ENCODE measurements at regions not wholly inside any gene's neighbourhood (a gene's known extent, or its start where the extent isn't known, plus 50 kb on each side); places are given as distances from the start of the nearest gene placed in this dataset.

- TF ChIP-seq ZNF362 (tag by site-specific recombination; IDR thresholded peaks at IDR 0.05) = no peak
- TF ChIP-seq ZNF211 (tag by site-specific recombination; IDR thresholded peaks at IDR 0.05; ENCODE audit: low read depth) = no peak
Observed at GRCh38 chr14:28576523-28576922, 190.1 kb upstream of the FOXG1 start (continued).

GRCh38 chr14:28577187-28577586 lies 189.4 kb upstream of the FOXG1 start:
- CTCF ChIA-PET = no interaction called here
- Histone ChIP-seq H3K4me3 (ENCODE audit: low read depth, low read length) (no peak overlapping the region), H3K36me3 (ENCODE audit: control insufficient read depth in 2 of 2, insufficient read depth in 1 of 2, low read length in 2 of 2) (no peaks in the 10 kb centered on the region), H3K9me3 (ENCODE audit: control insufficient read depth, insufficient read depth, low read depth, low read length) (no peaks in the 10 kb centered on the region), H3K27ac (ENCODE audit: extremely low read depth, low read depth, low read length) (no peak overlapping the region), H3K4me1 (ENCODE audit: control insufficient read depth, insufficient read depth, low read length) (no peaks in the 10 kb centered on the region)
- TF ChIP-seq PBX3 (CRISPR knock-in tag; IDR thresholded peaks at IDR 0.05) = no peak
- no peak for TF ChIP-seq ZFP3 (tag by site-specific recombination; IDR thresholded peaks at IDR 0.05; ENCODE audit: low read depth)
- TF ChIP-seq ZNF18 (tag by site-specific recombination; IDR thresholded peaks at IDR 0.05) = no peak
- TF ChIP-seq ZNF132 (tag by site-specific recombination; IDR thresholded peaks at IDR 0.05; ENCODE audit: borderline replicate concordance) = no peak
- no peak for TF ChIP-seq INSM2 (tag by site-specific recombination; IDR thresholded peaks at IDR 0.05)
- no peak for TF ChIP-seq TSHZ1 (tag by site-specific recombination; IDR thresholded peaks at IDR 0.05; ENCODE audit: borderline replicate concordance)
- TF ChIP-seq IKZF3 (tag by site-specific recombination; IDR thresholded peaks at IDR 0.05) = no peak
- TF ChIP-seq ELK4 (IDR thresholded peaks at IDR 0.05; ENCODE audit: borderline replicate concordance, low read depth, low read length) = no peak
- no peak for TF ChIP-seq ZNF114 (tag by site-specific recombination; IDR thresholded peaks at IDR 0.05)
- no peak for TF ChIP-seq ZNF266 (tag by site-specific recombination; IDR thresholded peaks at IDR 0.05; ENCODE audit: low read depth)
- TF ChIP-seq ZNF426 (tag by site-specific recombination; IDR thresholded peaks at IDR 0.05) = no peak
- TF ChIP-seq ZNF626 (tag by site-specific recombination; IDR thresholded peaks at IDR 0.05) = no peak
- TF ChIP-seq ZNF548 (tag by site-specific recombination; IDR thresholded peaks at IDR 0.05) = no peak
- TF ChIP-seq ZNF664 (tag by site-specific recombination; IDR thresholded peaks at IDR 0.05) = no peak
- POLR2A ChIA-PET = no interaction called here

All from HEK293 (cell line).